ENCODE measurements at regions not wholly inside any gene's neighbourhood (a gene's known extent, or its start where the extent isn't known, plus 50 kb on each side); places are given as distances from the start of the nearest gene placed in this dataset.
"Not testable (repeated sequence)": the region's sequence is repeated elsewhere in the genome, so short reads cannot be mapped to it uniquely, and the experiment has no call there.

GRCh38 chr2:118425191-118425590 lies 336.9 kb downstream of the INSIG2 start:
- in situ Hi-C loops (cut with HindIII; ENCODE audit: low pct_unique_long_range_greater_than_20kb, low sequenced_read_pairs) = no loop called here
- no peak for DNase-seq (ENCODE audit: low read depth)

GRCh38 chr2:118423776-118424175 lies 335.5 kb downstream of the INSIG2 start:
- DNase-seq (ENCODE audit: low read depth) = no peak
- in situ Hi-C loops (cut with HindIII; ENCODE audit: low pct_unique_long_range_greater_than_20kb, low sequenced_read_pairs) = no loop called here

- in situ Hi-C loops (cut with HindIII; ENCODE audit: low pct_unique_long_range_greater_than_20kb, low sequenced_read_pairs) = no loop called here
- DNase-seq (ENCODE audit: low read depth) = no peak
Observed at GRCh38 chr2:118421648-118422047, 333.4 kb downstream of the INSIG2 start.

GRCh38 chr2:118417406-118418120 lies 329.3 kb downstream of the INSIG2 start:
- DNase-seq (ENCODE audit: low read depth) = no peak
- in situ Hi-C loops (cut with HindIII; ENCODE audit: low pct_unique_long_range_greater_than_20kb, low sequenced_read_pairs) = no loop called here

GRCh38 chr2:118415186-118415585 lies 326.9 kb downstream of the INSIG2 start:
- in situ Hi-C loops (cut with HindIII; ENCODE audit: low pct_unique_long_range_greater_than_20kb, low sequenced_read_pairs); DNase-seq (ENCODE audit: low read depth): not testable (repeated sequence)

GRCh38 chr2:118403658-118404451 lies 315.6 kb downstream of the INSIG2 start:
- DNase-seq (ENCODE audit: low read depth) = no peak
- in situ Hi-C loops (cut with HindIII; ENCODE audit: low pct_unique_long_range_greater_than_20kb, low sequenced_read_pairs) = no loop called here

GRCh38 chr2:118388771-118389170 lies 300.5 kb downstream of the INSIG2 start:
- in situ Hi-C loops (cut with HindIII; ENCODE audit: low pct_unique_long_range_greater_than_20kb, low sequenced_read_pairs) = no loop called here

GRCh38 chr2:118387509-118387908 lies 299.2 kb downstream of the INSIG2 start:
- peak; percentile 43 for DNase-seq (ENCODE audit: low read depth)
- in situ Hi-C loops (cut with HindIII; ENCODE audit: low pct_unique_long_range_greater_than_20kb, low sequenced_read_pairs) = no loop called here

More at GRCh38 chr2:118388771-118389170, 300.5 kb downstream of the INSIG2 start:
- peak; percentile 36 for DNase-seq (ENCODE audit: low read depth)

GRCh38 chr2:118386641-118387302 lies 298.5 kb downstream of the INSIG2 start:
- in situ Hi-C loops (cut with HindIII; ENCODE audit: low pct_unique_long_range_greater_than_20kb, low sequenced_read_pairs) = no loop called here
- peak; percentile 44 for DNase-seq (ENCODE audit: low read depth)

GRCh38 chr2:118380915-118381653 lies 292.8 kb downstream of the INSIG2 start:
- in situ Hi-C loops (cut with HindIII; ENCODE audit: low pct_unique_long_range_greater_than_20kb, low sequenced_read_pairs) = no loop called here
- DNase-seq (ENCODE audit: low read depth) = no peak

- in situ Hi-C loops (cut with HindIII; ENCODE audit: low pct_unique_long_range_greater_than_20kb, low sequenced_read_pairs) = no loop called here
Observed at GRCh38 chr2:118375907-118376485, 287.7 kb downstream of the INSIG2 start.

GRCh38 chr2:118374974-118375755 lies 286.9 kb downstream of the INSIG2 start:
- no peak for DNase-seq (ENCODE audit: low read depth)
- in situ Hi-C loops (cut with HindIII; ENCODE audit: low pct_unique_long_range_greater_than_20kb, low sequenced_read_pairs) = no loop called here

More at GRCh38 chr2:118375907-118376485, 287.7 kb downstream of the INSIG2 start:
- DNase-seq (ENCODE audit: low read depth) = no peak

GRCh38 chr2:118372886-118373830 lies 284.9 kb downstream of the INSIG2 start:
- no peak for DNase-seq (ENCODE audit: low read depth)
- in situ Hi-C loops (cut with HindIII; ENCODE audit: low pct_unique_long_range_greater_than_20kb, low sequenced_read_pairs) = no loop called here

GRCh38 chr2:118371515-118371914 lies 283.2 kb downstream of the INSIG2 start:
- DNase-seq (ENCODE audit: low read depth) = peak; percentile 23
- in situ Hi-C loops (cut with HindIII; ENCODE audit: low pct_unique_long_range_greater_than_20kb, low sequenced_read_pairs) = no loop called here

- in situ Hi-C loops (cut with HindIII; ENCODE audit: low pct_unique_long_range_greater_than_20kb, low sequenced_read_pairs) = not testable (repeated sequence)
Observed at GRCh38 chr2:118369521-118369920, 281.2 kb downstream of the INSIG2 start.

GRCh38 chr2:118363604-118364003 lies 275.3 kb downstream of the INSIG2 start:
- in situ Hi-C loops (cut with HindIII; ENCODE audit: low pct_unique_long_range_greater_than_20kb, low sequenced_read_pairs) = no loop called here
- DNase-seq (ENCODE audit: low read depth) = no peak

More at GRCh38 chr2:118369521-118369920, 281.2 kb downstream of the INSIG2 start:
- not testable (repeated sequence) for DNase-seq (ENCODE audit: low read depth)
